SU-DHL-6 (cell line): ENCODE measurements at regions not wholly inside any gene's neighbourhood (a gene's known extent, or its start where the extent isn't known, plus 50 kb on each side); places are given as distances from the start of the nearest gene placed in this dataset.
A peak's percentile ranks its signal among the peaks of the same experiment; 100 is the strongest.

Experiments used
- H2AFZ ChIP-seq: fragments of 200-600 bp; sonication (generic); 2 replicates; pipeline ENCODE4 v1.6.1; 2014; ENCODE audit warnings: low read depth, mild to moderate bottlenecking, moderate library complexity, mixed read lengths, antibody characterized with exemption, low read length; ENCODE audit not compliant: severe bottlenecking
- H3F3A ChIP-seq: fragments of 200-600 bp; shearing (Covaris generic); 2 replicates; pipeline ENCODE4 v1.6.0; 2016; ENCODE audit warnings: antibody characterized with exemption, mild to moderate bottlenecking; ENCODE audit not compliant: insufficient read depth
- H3K27ac ChIP-seq: fragments of 200-600 bp; sonication (generic); 2 replicates; pipeline ENCODE4 v1.5.1; 2016; ENCODE audit warnings: low read depth, mild to moderate bottlenecking, low read length, moderate library complexity, mixed read lengths
- H3K27me3 ChIP-seq: fragments of 200-600 bp; sonication (generic), shearing (Covaris generic); 2 replicates; pipeline ENCODE4 v1.6.0; 2014; ENCODE audit warnings: mild to moderate bottlenecking, low read length
- H3K36me3 ChIP-seq: fragments of 200-600 bp; sonication (generic); 2 replicates; pipeline ENCODE4 v1.6.1; 2014; ENCODE audit warnings: mild to moderate bottlenecking, low read length, mixed read lengths
- H3K4me2 ChIP-seq: fragments of 300-600, 200-600 bp; shearing (Covaris generic), sonication (generic); 2 replicates; pipeline ENCODE4 v1.6.0; 2014; ENCODE audit warnings: low read length, low read depth, mild to moderate bottlenecking; ENCODE audit not compliant: poor library complexity, severe bottlenecking
- H3K4me3 ChIP-seq: fragments of 200-600 bp; sonication (generic); 2 replicates; pipeline ENCODE4 v1.5.1; 2014; ENCODE audit warnings: antibody characterized with exemption, low read length, mild to moderate bottlenecking, mixed read lengths; ENCODE audit not compliant: insufficient read depth, poor library complexity, severe bottlenecking
- H3K79me2 ChIP-seq: fragments of 200-600 bp; sonication (generic); 2 replicates; pipeline ENCODE4 v1.6.1; 2014; ENCODE audit warnings: mild to moderate bottlenecking, low read length, moderate library complexity; ENCODE audit not compliant: insufficient read depth
- H3K9ac ChIP-seq: fragments of 200-600 bp; sonication (generic); 2 replicates; pipeline ENCODE4 v1.7.0; 2014; ENCODE audit warnings: mild to moderate bottlenecking, low read length
- H3K9me2 ChIP-seq: fragments of 200-600 bp; sonication (generic); replicated peaks from 2 replicates; pipeline ENCODE4 v1.6.1; 2014; ENCODE audit warnings: low read length; ENCODE audit not compliant: insufficient read depth
- H3K9me3 ChIP-seq: fragments of 200-600 bp; sonication (generic); 2 replicates; pipeline ENCODE4 v1.6.1; 2014; ENCODE audit warnings: low read length, mixed read lengths; ENCODE audit not compliant: insufficient read depth
- H4K20me1 ChIP-seq: fragments of 200-600 bp; sonication (generic); 2 replicates; pipeline ENCODE4 v1.6.1; 2014; ENCODE audit warnings: low read depth, mild to moderate bottlenecking, antibody characterized with exemption, low read length, moderate library complexity, mixed read lengths
- EZH2phosphoT487 ChIP-seq: fragments of 200-600 bp; sonication (generic), shearing (Covaris generic); conservative IDR thresholded peaks from 2 replicates; pipeline ENCODE4 v1.6.1; 2018; ENCODE audit warnings: mild to moderate bottlenecking, antibody characterized with exemption, low read length, moderate library complexity, mixed read lengths
- TF ChIP-seq, protein P1 (sequence below): fragments of 200-600 bp; sonication (generic); IDR thresholded peaks from one replicate; pipeline ENCODE4 v1.5.1; 2017; ENCODE audit warnings: antibody characterized with exemption, mild to moderate bottlenecking, low read length, moderate library complexity; ENCODE audit not compliant: insufficient read depth, poor library complexity, severe bottlenecking

DNA sequence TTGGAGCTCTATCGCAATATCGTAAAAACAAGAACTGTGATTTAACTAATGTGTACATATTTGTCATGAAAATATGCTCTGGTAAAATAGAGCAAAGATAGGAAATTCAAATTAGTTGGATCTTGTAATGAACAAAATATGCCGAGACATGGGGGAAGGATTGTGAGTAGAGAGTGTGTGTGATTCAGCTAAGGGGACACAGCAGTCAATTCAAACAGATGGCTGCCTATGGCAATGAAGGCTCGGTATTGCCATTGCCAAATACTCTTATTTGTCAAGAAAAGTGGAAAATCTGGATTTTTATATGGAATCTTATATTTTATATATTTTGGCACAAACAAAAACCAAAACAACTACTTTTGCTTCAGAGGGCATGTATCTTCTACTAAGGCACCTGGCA, 227.3 kb upstream of the BCHE start:
- Histone ChIP-seq H3K9me3 (no peaks in the 10 kb centered on the region), H3K9me2 (no peaks in the 10 kb centered on the region), H3K4me2 (no peak overlapping the region), H3K9ac (no peak overlapping the region), H3K36me3 (no peaks in the 10 kb centered on the region), H3K27ac (no peak overlapping the region), H4K20me1 (no peaks in the 10 kb centered on the region), H3F3A (no peaks in the 10 kb centered on the region), H3K79me2 (no peaks in the 10 kb centered on the region), H2AFZ (peak overlapping the region; percentile 19), H3K4me3 (no peak overlapping the region), H3K27me3 (no peaks in the 10 kb centered on the region)
- no peak for TF ChIP-seq EZH2phosphoT487
- TF ChIP-seq, protein P1, sequence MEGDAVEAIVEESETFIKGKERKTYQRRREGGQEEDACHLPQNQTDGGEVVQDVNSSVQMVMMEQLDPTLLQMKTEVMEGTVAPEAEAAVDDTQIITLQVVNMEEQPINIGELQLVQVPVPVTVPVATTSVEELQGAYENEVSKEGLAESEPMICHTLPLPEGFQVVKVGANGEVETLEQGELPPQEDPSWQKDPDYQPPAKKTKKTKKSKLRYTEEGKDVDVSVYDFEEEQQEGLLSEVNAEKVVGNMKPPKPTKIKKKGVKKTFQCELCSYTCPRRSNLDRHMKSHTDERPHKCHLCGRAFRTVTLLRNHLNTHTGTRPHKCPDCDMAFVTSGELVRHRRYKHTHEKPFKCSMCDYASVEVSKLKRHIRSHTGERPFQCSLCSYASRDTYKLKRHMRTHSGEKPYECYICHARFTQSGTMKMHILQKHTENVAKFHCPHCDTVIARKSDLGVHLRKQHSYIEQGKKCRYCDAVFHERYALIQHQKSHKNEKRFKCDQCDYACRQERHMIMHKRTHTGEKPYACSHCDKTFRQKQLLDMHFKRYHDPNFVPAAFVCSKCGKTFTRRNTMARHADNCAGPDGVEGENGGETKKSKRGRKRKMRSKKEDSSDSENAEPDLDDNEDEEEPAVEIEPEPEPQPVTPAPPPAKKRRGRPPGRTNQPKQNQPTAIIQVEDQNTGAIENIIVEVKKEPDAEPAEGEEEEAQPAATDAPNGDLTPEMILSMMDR, result no peak

DNA sequence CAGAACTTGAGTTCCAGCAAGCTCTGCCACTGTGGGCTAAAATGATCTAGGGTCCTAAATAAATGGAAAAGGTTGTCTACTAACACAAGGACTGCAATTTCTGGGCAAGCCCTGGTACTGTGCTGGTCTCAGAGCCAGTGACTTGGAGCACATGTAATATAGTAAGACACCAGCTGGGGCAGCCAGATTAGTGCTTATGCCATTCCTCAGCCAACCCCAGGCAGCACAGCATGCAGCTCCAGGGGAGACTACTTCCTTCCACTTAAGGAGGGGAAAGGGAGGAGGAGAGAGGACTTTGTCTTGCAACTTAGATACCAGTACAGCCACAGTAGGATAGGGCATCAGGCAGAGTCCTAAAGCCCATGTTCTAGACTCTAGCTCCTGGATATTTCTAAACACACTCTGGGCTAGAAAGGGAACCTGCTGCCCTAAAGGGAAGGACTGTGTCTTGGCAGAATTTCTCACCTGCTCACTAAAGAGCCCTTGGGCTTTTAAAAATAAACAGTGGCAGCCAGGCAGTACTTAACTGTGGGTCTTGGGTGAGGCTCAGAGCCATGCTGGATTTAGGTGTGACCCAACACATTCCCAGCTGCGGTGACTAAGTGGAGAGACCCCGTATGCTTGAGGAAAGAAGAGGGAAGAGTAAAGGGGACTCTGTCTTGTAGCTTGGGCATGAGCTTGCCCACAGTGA, 223.7 kb upstream of the BCHE start:
- Histone ChIP-seq H3K36me3 (no peaks in the 10 kb centered on the region), H3K4me3 (no peak overlapping the region), H2AFZ (no peak overlapping the region)

DNA sequence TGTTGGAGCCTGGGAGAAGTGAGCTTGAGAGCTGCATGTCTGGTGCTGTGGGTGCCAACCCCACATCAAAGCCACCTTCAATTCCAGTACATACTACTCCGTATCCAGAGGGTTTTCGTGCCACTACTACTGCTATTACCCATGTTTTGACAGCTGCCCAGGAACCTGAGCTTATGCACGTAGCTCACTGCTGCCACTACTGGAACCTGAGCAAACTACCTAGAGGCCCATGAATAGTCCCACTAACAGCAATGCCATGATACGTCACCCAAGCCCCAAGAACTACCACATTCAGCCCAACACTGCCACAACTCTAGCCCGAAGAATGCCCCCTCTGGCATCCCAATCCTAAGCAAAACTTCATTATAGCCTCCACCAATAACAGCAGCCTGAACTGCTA, 215.2 kb upstream of the BCHE start:
- H3K27me3 ChIP-seq, result no peaks in the 10 kb centered on the region
- no peaks in the 10 kb centered on the region for H3F3A ChIP-seq
- TF ChIP-seq, protein P1, result no peak
- TF ChIP-seq EZH2phosphoT487, result no peak
- H3K36me3 ChIP-seq, result no peaks in the 10 kb centered on the region
- H4K20me1 ChIP-seq, result no peaks in the 10 kb centered on the region
- no peaks in the 10 kb centered on the region for H3K9me3 ChIP-seq
- H3K27ac ChIP-seq, result no peak overlapping the region
- no peaks in the 10 kb centered on the region for H3K9me2 ChIP-seq
- H3K4me3 ChIP-seq, result no peak overlapping the region
- no peak overlapping the region for H3K4me2 ChIP-seq
- H3K9ac ChIP-seq, result no peak overlapping the region
- peak overlapping the region; percentile 36 for H2AFZ ChIP-seq
- H3K79me2 ChIP-seq, result no peaks in the 10 kb centered on the region

More for the DNA sequence above, 223.7 kb upstream of the BCHE start:
- no peak overlapping the region for H3K9ac ChIP-seq
- H4K20me1 ChIP-seq, result no peaks in the 10 kb centered on the region
- no peaks in the 10 kb centered on the region for H3K27me3 ChIP-seq
- no peak for TF ChIP-seq EZH2phosphoT487
- TF ChIP-seq, protein P1, result no peak
- H3K9me3 ChIP-seq, result no peaks in the 10 kb centered on the region
- H3K27ac ChIP-seq, result no peak overlapping the region
- H3K79me2 ChIP-seq, result no peaks in the 10 kb centered on the region
- H3K4me2 ChIP-seq, result no peak overlapping the region
- no peaks in the 10 kb centered on the region for H3F3A ChIP-seq
- no peaks in the 10 kb centered on the region for H3K9me2 ChIP-seq
